Natural killer cell (primary cell): ENCODE measurements at regions not wholly inside any gene's neighbourhood (a gene's known extent, or its start where the extent isn't known, plus 50 kb on each side); places are given as distances from the start of the nearest gene placed in this dataset.

Experiments
- ATAC-seq, 3 donors: fragments of 150-1000 bp in 2 of 3; fragments of 200-7000 bp in 1 of 3; cut with Tn5 transposase; 1 replicate in 1 of 3; 2 replicates in 2 of 3; pipeline ENCODE4 v1.10.0; 2021; ENCODE audit warnings: mild to moderate bottlenecking in 2 of 3, moderate library complexity in 2 of 3
- DNase-seq, 2 donors: peaks; one replicate each; pipeline versions ENCODE4 v3.0.0 to v3.0.0-alpha.2; 2013 to 2021; ENCODE audit warnings: mixed read lengths in 1 of 2
- H3K27ac ChIP-seq: one replicate; pipeline ENCODE4 v1.5.1; 2013; ENCODE audit warnings: mild to moderate bottlenecking, low read length
- H3K27me3 ChIP-seq: one replicate; pipeline ENCODE4 v1.6.1; 2013; ENCODE audit warnings: low read length; ENCODE audit not compliant: control insufficient read depth, insufficient read depth
- H3K36me3 ChIP-seq: one replicate; pipeline ENCODE4 v1.6.1; 2013; ENCODE audit warnings: low read length; ENCODE audit not compliant: control insufficient read depth, insufficient read depth
- H3K4me1 ChIP-seq: one replicate; pipeline ENCODE4 v1.6.1; 2013; ENCODE audit warnings: low read length; ENCODE audit not compliant: control insufficient read depth, insufficient read depth
- H3K4me3 ChIP-seq: one replicate; pipeline ENCODE4 v1.5.1; 2013; ENCODE audit warnings: low read length
- H3K9me3 ChIP-seq: one replicate; pipeline ENCODE4 v1.6.1; 2013; ENCODE audit warnings: low read length; ENCODE audit not compliant: control insufficient read depth, insufficient read depth
- H3K27ac Mint-ChIP-seq, 2 donors: one replicate each; pipeline ENCODE4 v1.8.0; 2022; ENCODE audit warnings: mild to moderate bottlenecking in 2 of 2, mixed read lengths in 2 of 2, moderate library complexity in 1 of 2
- H3K27me3 Mint-ChIP-seq, 2 donors: one replicate each; pipeline ENCODE4 v1.8.0; 2022; ENCODE audit warnings: low read depth in 2 of 2, mixed read lengths in 2 of 2
- H3K36me3 Mint-ChIP-seq: one replicate; pipeline ENCODE4 v1.8.0; 2022; ENCODE audit warnings: mixed read lengths
- H3K4me1 Mint-ChIP-seq, 2 donors: one replicate each; pipeline ENCODE4 v1.8.0; 2022; ENCODE audit warnings: mixed read lengths in 2 of 2
- H3K4me3 Mint-ChIP-seq: one replicate; pipeline ENCODE4 v1.8.0; 2022; ENCODE audit warnings: mild to moderate bottlenecking, moderate library complexity, mixed read lengths
- H3K9me3 Mint-ChIP-seq, 2 donors: one replicate each; pipeline ENCODE4 v1.8.0; 2022; ENCODE audit warnings: mixed read lengths in 2 of 2
- CTCF ChIP-seq: fragments of 200-600 bp; IDR thresholded peaks from one replicate; pipeline ENCODE4 v1.8.0; 2022; ENCODE audit warnings: antibody characterized with exemption
- WGBS: methylation state at CpG from one replicate; pipeline ENCODE4 v1.1.7; 2013; ENCODE audit warnings: missing lambda C conversion rate; ENCODE audit not compliant: insufficient coverage; 5-methylcytosine and 5-hydroxymethylcytosine counted together
- intact Hi-C: fragments of 100-400 bp; cut with micrococcal nuclease; formaldehyde crosslinking; loops from one replicate; pipeline ENCODE4 v1.14.2; 2022

- peaks cover 19 to 22% of the 10 kb centered on the region in 2 donors for H3K9me3 Mint-ChIP-seq
These were observed 484.8 kb downstream of the CNTN3 start for GRCh38 chr3:74129611-74130010.

GRCh38 chr3:74129056-74129455 is 485.4 kb downstream of the CNTN3 start:
- TF ChIP-seq CTCF = no peak
- intact Hi-C loops = no loop called here
- H3K4me3 ChIP-seq = no peak overlapping the region
- no peaks in the 10 kb centered on the region for H3K4me1 Mint-ChIP-seq
- H3K4me1 ChIP-seq = no peaks in the 10 kb centered on the region
- no peaks in the 10 kb centered on the region for H3K27me3 Mint-ChIP-seq
- DNase-seq (no peak), ATAC-seq (no peak)
- H3K27ac Mint-ChIP-seq = no peak overlapping the region
- WGBS = 100% methylated on average over 1 of the region's 1 CpG
- no peaks in the 10 kb centered on the region for H3K27me3 ChIP-seq
- peaks cover 5% of the 10 kb centered on the region for H3K9me3 ChIP-seq
- no peaks in the 10 kb centered on the region for H3K36me3 ChIP-seq
- peaks cover 20 to 21% of the 10 kb centered on the region in 2 donors for H3K9me3 Mint-ChIP-seq
- H3K36me3 Mint-ChIP-seq = peaks cover 21% of the 10 kb centered on the region
- no peak overlapping the region for H3K27ac ChIP-seq
- H3K4me3 Mint-ChIP-seq = no peak overlapping the region

More at GRCh38 chr3:74129611-74130010, 484.8 kb downstream of the CNTN3 start:
- 88% methylated on average over 2 of the region's 2 CpGs for WGBS
- Mint-ChIP-seq H3K4me1 (no peaks in the 10 kb centered on the region), H3K36me3 (peaks cover 21% of the 10 kb centered on the region), H3K27ac (no peak overlapping the region), H3K4me3 (no peak overlapping the region), H3K27me3 (no peaks in the 10 kb centered on the region)
- Histone ChIP-seq H3K9me3 (peaks cover 5% of the 10 kb centered on the region), H3K27me3 (no peaks in the 10 kb centered on the region), H3K36me3 (no peaks in the 10 kb centered on the region), H3K27ac (no peak overlapping the region), H3K4me1 (no peaks in the 10 kb centered on the region), H3K4me3 (no peak overlapping the region)
- ATAC-seq (no peak), DNase-seq (no peak)
- intact Hi-C loops = no loop called here
- TF ChIP-seq CTCF = no peak

GRCh38 chr3:74127256-74127655 is 487.2 kb downstream of the CNTN3 start:
- no peaks in the 10 kb centered on the region for H3K27me3 ChIP-seq
- H3K27ac ChIP-seq = no peak overlapping the region
- no peak overlapping the region for H3K4me3 ChIP-seq
- intact Hi-C loops = no loop called here
- no peak overlapping the region for H3K27ac Mint-ChIP-seq
- no peaks in the 10 kb centered on the region for H3K27me3 Mint-ChIP-seq
- ATAC-seq (no peak), DNase-seq (no peak)
- TF ChIP-seq CTCF = no peak
- H3K36me3 Mint-ChIP-seq = peaks cover 13% of the 10 kb centered on the region
- no peaks in the 10 kb centered on the region for H3K36me3 ChIP-seq
- H3K4me3 Mint-ChIP-seq = no peak overlapping the region
- no peaks in the 10 kb centered on the region for H3K4me1 ChIP-seq
- peaks cover 17% of the 10 kb centered on the region in 2 donors for H3K9me3 Mint-ChIP-seq
- no CpG with 5 or more reads among the region's 1 CpG for WGBS
- H3K9me3 ChIP-seq = peaks cover 5% of the 10 kb centered on the region
- H3K4me1 Mint-ChIP-seq = no peaks in the 10 kb centered on the region

- intact Hi-C loops = no loop called here
- H3K9me3 Mint-ChIP-seq = peaks cover 17 to 22% of the 10 kb centered on the region in 2 donors
- no peak for DNase-seq
- no peaks in the 10 kb centered on the region for H3K4me1 Mint-ChIP-seq
- no peak overlapping the region for H3K27ac Mint-ChIP-seq
- H3K27me3 Mint-ChIP-seq = no peaks in the 10 kb centered on the region
- no peak overlapping the region for H3K4me3 Mint-ChIP-seq
- ATAC-seq = no peak
- Histone ChIP-seq H3K4me1 (no peaks in the 10 kb centered on the region), H3K4me3 (no peak overlapping the region), H3K9me3 (peaks cover 7% of the 10 kb centered on the region), H3K27ac (no peak overlapping the region), H3K36me3 (no peaks in the 10 kb centered on the region), H3K27me3 (no peaks in the 10 kb centered on the region)
- H3K36me3 Mint-ChIP-seq = peaks cover 12% of the 10 kb centered on the region
- TF ChIP-seq CTCF = no peak
- 78% methylated on average over 7 of the region's 7 CpGs for WGBS
These were observed 489.7 kb downstream of the CNTN3 start for GRCh38 chr3:74124782-74125181.
